HL-60 (cell line): ENCODE measurements at regions not wholly inside any gene's neighbourhood (a gene's known extent, or its start where the extent isn't known, plus 50 kb on each side); places are given as distances from the start of the nearest gene placed in this dataset.

Experiments
- DNase-seq, 2 experiments: peaks; one replicate each; pipeline ENCODE4 v3.0.0-alpha.2; 2010 to 2020; ENCODE audit warnings: low read depth in 1 of 2, low spot score in 1 of 2
- H3K27ac ChIP-seq: fragments of 250-450 bp; sonication (Bioruptor Pico); replicated peaks from 2 replicates; pipeline ENCODE4 v1.5.1; 2020; ENCODE audit warnings: mild to moderate bottlenecking, moderate library complexity
- H3K27me3 ChIP-seq: fragments of 250-450 bp; sonication (Bioruptor Pico); 2 replicates; pipeline ENCODE4 v1.5.1; 2021; ENCODE audit warnings: mild to moderate bottlenecking, moderate library complexity; ENCODE audit not compliant: insufficient read depth, poor library complexity, severe bottlenecking
- H3K4me3 ChIP-seq: replicated peaks from 2 replicates; pipeline ENCODE4 v1.5.1; 2011; ENCODE audit warnings: mild to moderate bottlenecking, control low read depth, low read length; ENCODE audit not compliant: insufficient read depth
- GABPA ChIP-seq: IDR thresholded peaks from 2 replicates; pipeline ENCODE4 v1.6.1; 2012; ENCODE audit warnings: low read depth
- POLR2AphosphoS5 ChIP-seq: IDR thresholded peaks from 2 replicates; pipeline ENCODE4 v1.6.1; 2012; ENCODE audit warnings: low read depth
- SPI1 ChIP-seq: IDR thresholded peaks from 2 replicates; pipeline ENCODE4 v1.6.1; 2012; ENCODE audit warnings: low read depth, mild to moderate bottlenecking, borderline replicate concordance
- TF ChIP-seq, protein P1 (sequence below): IDR thresholded peaks from 2 replicates; pipeline ENCODE4 v1.6.1; 2012; ENCODE audit warnings: low read depth; ENCODE audit not compliant: insufficient replicate concordance
- TF ChIP-seq, protein P2 (sequence below): IDR thresholded peaks from one replicate; pipeline ENCODE4 v1.5.1; 2011; ENCODE audit warnings: low read length, control low read depth, inconsistent platforms; ENCODE audit not compliant: insufficient read depth

DNA sequence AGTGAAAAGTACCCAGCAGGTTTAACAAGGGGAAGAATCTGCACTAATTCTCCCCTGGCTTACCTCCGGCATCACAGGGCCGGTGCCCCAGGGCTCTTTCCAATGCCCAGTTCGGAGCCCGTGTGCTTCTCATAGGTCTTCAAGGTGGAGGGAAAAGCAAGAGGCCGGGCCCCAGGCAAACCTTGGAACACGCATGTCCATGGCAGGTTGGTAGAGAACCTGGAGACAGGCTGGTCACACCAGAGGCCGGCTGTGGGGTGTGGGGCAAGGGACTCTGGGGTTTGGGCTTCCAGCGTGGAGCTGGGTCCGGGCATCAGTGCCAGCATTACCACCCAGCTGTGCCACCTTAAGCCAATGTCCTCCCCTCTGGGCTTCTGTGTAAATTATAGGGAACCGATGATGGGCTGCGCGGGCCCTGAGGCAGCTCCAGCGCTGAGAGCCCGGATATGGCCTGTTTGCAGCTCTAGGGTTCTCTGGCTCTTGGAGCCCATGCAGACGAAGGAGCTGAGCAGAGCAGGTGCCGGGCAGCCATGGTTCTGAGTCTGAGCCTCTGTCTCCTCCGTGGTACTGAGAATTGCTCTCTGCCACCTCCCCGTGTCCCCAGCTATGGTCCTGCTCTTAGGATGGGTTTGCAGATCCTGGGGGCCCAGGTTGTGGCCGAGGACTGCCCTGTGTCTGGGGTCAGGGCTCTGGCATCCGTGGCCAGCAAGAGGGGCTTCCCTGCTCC lies 197.0 kb upstream of the C14orf180 start:
- Histone ChIP-seq H3K27me3 (no peaks in the 10 kb centered on the region), H3K27ac (no peak overlapping the region), H3K4me3 (no peak overlapping the region)
- TF ChIP-seq, protein P1, sequence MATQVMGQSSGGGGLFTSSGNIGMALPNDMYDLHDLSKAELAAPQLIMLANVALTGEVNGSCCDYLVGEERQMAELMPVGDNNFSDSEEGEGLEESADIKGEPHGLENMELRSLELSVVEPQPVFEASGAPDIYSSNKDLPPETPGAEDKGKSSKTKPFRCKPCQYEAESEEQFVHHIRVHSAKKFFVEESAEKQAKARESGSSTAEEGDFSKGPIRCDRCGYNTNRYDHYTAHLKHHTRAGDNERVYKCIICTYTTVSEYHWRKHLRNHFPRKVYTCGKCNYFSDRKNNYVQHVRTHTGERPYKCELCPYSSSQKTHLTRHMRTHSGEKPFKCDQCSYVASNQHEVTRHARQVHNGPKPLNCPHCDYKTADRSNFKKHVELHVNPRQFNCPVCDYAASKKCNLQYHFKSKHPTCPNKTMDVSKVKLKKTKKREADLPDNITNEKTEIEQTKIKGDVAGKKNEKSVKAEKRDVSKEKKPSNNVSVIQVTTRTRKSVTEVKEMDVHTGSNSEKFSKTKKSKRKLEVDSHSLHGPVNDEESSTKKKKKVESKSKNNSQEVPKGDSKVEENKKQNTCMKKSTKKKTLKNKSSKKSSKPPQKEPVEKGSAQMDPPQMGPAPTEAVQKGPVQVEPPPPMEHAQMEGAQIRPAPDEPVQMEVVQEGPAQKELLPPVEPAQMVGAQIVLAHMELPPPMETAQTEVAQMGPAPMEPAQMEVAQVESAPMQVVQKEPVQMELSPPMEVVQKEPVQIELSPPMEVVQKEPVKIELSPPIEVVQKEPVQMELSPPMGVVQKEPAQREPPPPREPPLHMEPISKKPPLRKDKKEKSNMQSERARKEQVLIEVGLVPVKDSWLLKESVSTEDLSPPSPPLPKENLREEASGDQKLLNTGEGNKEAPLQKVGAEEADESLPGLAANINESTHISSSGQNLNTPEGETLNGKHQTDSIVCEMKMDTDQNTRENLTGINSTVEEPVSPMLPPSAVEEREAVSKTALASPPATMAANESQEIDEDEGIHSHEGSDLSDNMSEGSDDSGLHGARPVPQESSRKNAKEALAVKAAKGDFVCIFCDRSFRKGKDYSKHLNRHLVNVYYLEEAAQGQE = no peak
- TF ChIP-seq, protein P2, sequence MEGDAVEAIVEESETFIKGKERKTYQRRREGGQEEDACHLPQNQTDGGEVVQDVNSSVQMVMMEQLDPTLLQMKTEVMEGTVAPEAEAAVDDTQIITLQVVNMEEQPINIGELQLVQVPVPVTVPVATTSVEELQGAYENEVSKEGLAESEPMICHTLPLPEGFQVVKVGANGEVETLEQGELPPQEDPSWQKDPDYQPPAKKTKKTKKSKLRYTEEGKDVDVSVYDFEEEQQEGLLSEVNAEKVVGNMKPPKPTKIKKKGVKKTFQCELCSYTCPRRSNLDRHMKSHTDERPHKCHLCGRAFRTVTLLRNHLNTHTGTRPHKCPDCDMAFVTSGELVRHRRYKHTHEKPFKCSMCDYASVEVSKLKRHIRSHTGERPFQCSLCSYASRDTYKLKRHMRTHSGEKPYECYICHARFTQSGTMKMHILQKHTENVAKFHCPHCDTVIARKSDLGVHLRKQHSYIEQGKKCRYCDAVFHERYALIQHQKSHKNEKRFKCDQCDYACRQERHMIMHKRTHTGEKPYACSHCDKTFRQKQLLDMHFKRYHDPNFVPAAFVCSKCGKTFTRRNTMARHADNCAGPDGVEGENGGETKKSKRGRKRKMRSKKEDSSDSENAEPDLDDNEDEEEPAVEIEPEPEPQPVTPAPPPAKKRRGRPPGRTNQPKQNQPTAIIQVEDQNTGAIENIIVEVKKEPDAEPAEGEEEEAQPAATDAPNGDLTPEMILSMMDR = no peak
- no peak for TF ChIP-seq GABPA
- TF ChIP-seq SPI1 = no peak
- no peak for TF ChIP-seq POLR2AphosphoS5
- no peak for DNase-seq

DNA sequence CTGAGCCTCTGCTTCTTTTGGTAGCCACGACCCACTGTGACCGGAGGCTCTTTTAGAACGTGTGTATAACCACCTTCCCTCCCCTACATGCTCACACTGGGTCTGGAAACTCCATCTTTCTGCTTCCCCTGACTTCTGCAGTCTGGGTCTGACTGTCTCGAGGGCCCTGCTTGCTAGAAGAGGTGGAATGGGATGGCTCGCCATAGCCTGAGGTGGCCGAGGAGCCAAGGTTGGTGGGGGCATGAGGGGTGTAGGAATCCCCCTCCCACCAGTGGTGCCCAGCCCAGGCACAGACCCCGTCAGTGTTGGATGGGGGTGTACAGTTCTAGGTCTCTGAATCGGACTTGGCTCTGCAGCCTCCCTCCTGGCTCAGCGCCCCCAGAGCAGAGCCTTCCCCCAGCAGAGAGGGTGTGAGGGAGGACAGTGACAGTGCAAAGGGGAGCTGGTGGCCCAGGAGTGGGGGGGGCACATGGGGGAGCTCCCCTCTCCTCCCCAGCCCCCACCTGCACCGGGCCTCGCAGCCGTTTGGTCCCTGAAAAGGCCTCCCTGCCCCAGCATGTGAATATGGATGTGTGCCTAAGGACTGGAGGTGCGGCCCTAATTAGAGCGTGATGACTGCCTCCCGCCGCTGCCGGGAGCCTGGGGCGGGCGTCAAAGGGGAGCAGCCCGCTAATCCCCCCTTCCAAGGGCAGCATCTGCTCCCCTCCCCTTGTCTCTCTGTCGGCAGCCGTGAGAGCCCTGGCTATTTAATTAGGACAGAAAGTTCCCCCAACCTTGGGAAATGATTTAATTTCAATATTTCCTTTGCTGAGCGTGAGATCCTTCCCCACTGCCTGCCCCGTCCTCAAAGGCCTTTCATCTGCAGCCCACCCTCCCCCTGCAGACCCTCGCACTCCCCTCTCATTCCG lies 196.2 kb upstream of the C14orf180 start:
- TF ChIP-seq, protein P2 = no peak
- TF ChIP-seq GABPA = no peak
- TF ChIP-seq POLR2AphosphoS5 = no peak
- TF ChIP-seq, protein P1 = no peak
- TF ChIP-seq SPI1 = no peak
- Histone ChIP-seq H3K27ac (no peak overlapping the region), H3K27me3 (no peaks in the 10 kb centered on the region), H3K4me3 (no peak overlapping the region)
- no peak for DNase-seq

DNA sequence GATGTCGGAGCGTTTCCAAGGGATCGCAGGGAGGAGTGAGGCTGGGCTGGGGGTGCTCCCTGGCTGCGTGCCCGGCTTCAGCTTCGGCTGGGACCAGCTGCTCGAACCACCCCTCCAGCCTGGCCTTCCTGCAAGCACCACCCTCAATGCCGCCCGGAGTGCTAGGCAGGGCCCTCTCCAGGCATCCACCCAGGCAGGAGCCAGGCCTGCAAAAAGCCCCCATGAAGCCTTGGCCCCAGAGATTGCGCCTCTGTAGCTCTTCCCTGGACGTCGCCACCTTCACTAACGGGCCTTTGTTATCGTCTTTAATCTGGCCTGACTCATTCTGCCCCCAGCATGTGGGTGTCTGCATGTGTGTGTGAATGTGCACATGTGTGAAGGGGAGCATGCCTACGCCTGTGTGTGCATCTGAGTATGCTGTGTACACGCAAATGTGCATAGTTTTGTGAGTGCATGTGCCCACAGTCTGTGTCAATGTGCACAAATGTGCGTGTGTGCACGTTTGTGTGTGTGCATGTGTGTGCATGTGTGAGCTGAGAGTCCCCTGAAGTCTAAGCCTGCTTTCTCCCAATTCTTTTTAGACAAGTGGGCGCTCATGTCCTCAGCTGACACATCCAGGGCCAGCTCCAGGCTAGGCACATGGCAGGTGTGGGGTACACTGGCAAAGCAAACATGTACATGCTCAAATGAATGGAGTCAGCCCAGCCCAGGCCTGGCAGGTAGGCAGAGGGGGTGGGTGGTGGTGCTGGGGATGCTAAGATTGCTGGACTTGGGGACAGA lies 195.4 kb upstream of the C14orf180 start:
- no peak overlapping the region for H3K4me3 ChIP-seq
- DNase-seq = no peak
- no peaks in the 10 kb centered on the region for H3K27me3 ChIP-seq
- H3K27ac ChIP-seq = no peak overlapping the region
- TF ChIP-seq, protein P2 = no peak
- TF ChIP-seq GABPA = no peak
- no peak for TF ChIP-seq SPI1
- TF ChIP-seq POLR2AphosphoS5 = no peak
- TF ChIP-seq, protein P1 = no peak
